ENCODE measurements at regions not wholly inside any gene's neighbourhood (a gene's known extent, or its start where the extent isn't known, plus 50 kb on each side); places are given as distances from the start of the nearest gene placed in this dataset.

DNA sequence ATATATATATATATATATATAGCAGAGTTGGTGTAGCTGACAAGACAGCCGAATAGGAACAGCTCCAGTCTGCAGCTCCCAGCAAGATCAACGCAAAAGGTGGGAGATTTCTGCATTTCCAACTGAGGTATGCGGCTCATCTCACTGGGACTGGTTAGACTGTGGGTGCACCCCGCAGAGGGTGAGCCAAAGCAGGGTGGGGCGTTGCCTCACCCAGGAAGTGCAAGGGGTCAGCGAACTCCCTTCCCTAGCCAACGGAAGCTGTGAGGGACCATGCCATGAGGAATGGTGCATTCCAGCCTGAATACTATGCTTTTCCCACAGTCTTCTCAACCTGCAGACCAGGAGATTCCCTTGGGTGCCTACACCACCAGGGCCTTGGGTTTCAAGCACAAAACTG is 81.7 kb upstream of the ST3GAL6 start:
- no peak for TF ChIP-seq CTCF (conservative IDR thresholded peaks at IDR 0.05)
- no peak for TF ChIP-seq EZH2 (IDR thresholded peaks at IDR 0.05; ENCODE audit: low read depth)
